SK-N-SH treated with all-trans-retinoic acid at 6 μM for 48 hours (cell line): ENCODE measurements at regions not wholly inside any gene's neighbourhood (a gene's known extent, or its start where the extent isn't known, plus 50 kb on each side); places are given as distances from the start of the nearest gene placed in this dataset.

Source experiments
- ATAC-seq: fragments of 200-7000 bp; cut with Tn5 transposase; 3 replicates; pipeline ENCODE4 v1.9.1; 2020; ENCODE audit warnings: mild to moderate bottlenecking, moderate library complexity
- ARNTL ChIP-seq: fragments of 450-650 bp; formaldehyde crosslinking; IDR thresholded peaks from 2 replicates; pipeline ENCODE4 v1.5.0; 2020; ENCODE audit warnings: low read depth, mild to moderate bottlenecking, moderate library complexity, borderline replicate concordance
- BACH2 ChIP-seq: fragments of 250-450 bp; sonication (Bioruptor Pico); IDR thresholded peaks from 2 replicates; pipeline ENCODE4 v1.9.0; 2021; ENCODE audit warnings: mild to moderate bottlenecking, borderline replicate concordance
- CSDC2 ChIP-seq: fragments of 250-450 bp; sonication (Bioruptor Pico); IDR thresholded peaks from 2 replicates; pipeline ENCODE4 v1.5.0; 2020; ENCODE audit warnings: mild to moderate bottlenecking, moderate library complexity
- ESRRG ChIP-seq: fragments of 250-450 bp; sonication (Bioruptor Pico); IDR thresholded peaks from 2 replicates; pipeline ENCODE4 v1.6.1; 2021; ENCODE audit warnings: mild to moderate bottlenecking
- GLIS3 ChIP-seq: fragments of 250-450 bp; sonication (Bioruptor Pico); IDR thresholded peaks from 2 replicates; pipeline ENCODE4 v1.5.0; 2020; ENCODE audit warnings: mild to moderate bottlenecking, moderate library complexity
- ISL1 ChIP-seq: fragments of 250-450 bp; sonication (Bioruptor Pico); IDR thresholded peaks from 2 replicates; pipeline ENCODE4 v2.1.2; 2022; ENCODE audit warnings: mild to moderate bottlenecking, moderate library complexity
- OSR1 ChIP-seq: fragments of 250-450 bp; sonication (Bioruptor Pico); IDR thresholded peaks from 2 replicates; pipeline ENCODE4 v1.8.0; 2022; ENCODE audit warnings: moderate library complexity, mild to moderate bottlenecking, inconsistent platforms
- PATZ1 ChIP-seq: fragments of 250-450 bp; sonication (Bioruptor Pico); IDR thresholded peaks from 2 replicates; pipeline ENCODE4 v1.8.0; 2020; ENCODE audit warnings: mild to moderate bottlenecking, moderate library complexity, borderline replicate concordance
- PPARA ChIP-seq: fragments of 250-450 bp; sonication (Bioruptor Pico); IDR thresholded peaks from 2 replicates; pipeline ENCODE4 v1.5.0; 2020; ENCODE audit warnings: mild to moderate bottlenecking, borderline replicate concordance
- RARB ChIP-seq: fragments of 250-450 bp; sonication (Bioruptor Pico); IDR thresholded peaks from 2 replicates; pipeline ENCODE4 v1.8.0; 2021; ENCODE audit warnings: mild to moderate bottlenecking, moderate library complexity
- SNAI2 ChIP-seq: fragments of 250-450 bp; sonication (Bioruptor Pico); IDR thresholded peaks from 2 replicates; pipeline ENCODE4 v1.5.0; 2020; ENCODE audit warnings: mild to moderate bottlenecking, moderate library complexity
- TCF4 ChIP-seq: fragments of 250-450 bp; sonication (Bioruptor Pico); IDR thresholded peaks from 2 replicates; pipeline ENCODE4 v1.8.0; 2021; ENCODE audit warnings: mild to moderate bottlenecking, moderate library complexity, borderline replicate concordance
- TOX ChIP-seq: fragments of 250-450 bp; sonication (Bioruptor Pico); IDR thresholded peaks from 2 replicates; pipeline ENCODE4 v1.8.0; 2021; ENCODE audit warnings: mild to moderate bottlenecking, moderate library complexity, borderline replicate concordance
- TSHZ2 ChIP-seq: fragments of 250-450 bp; sonication (Bioruptor Pico); IDR thresholded peaks from 2 replicates; pipeline ENCODE4 v1.5.0; 2020; ENCODE audit warnings: mild to moderate bottlenecking, moderate library complexity
- ZC3H10 ChIP-seq: fragments of 250-450 bp; sonication (Bioruptor Pico); IDR thresholded peaks from 2 replicates; pipeline ENCODE4 v1.5.1; 2021; ENCODE audit warnings: mild to moderate bottlenecking, moderate library complexity
- ZFP3 ChIP-seq: fragments of 250-450 bp; sonication (Bioruptor Pico); IDR thresholded peaks from 2 replicates; pipeline ENCODE4 v1.5.0; 2020; ENCODE audit warnings: mild to moderate bottlenecking, moderate library complexity
- ZFP30 ChIP-seq: fragments of 450-650 bp; formaldehyde crosslinking; IDR thresholded peaks from 2 replicates; pipeline ENCODE4 v1.5.0; 2022; ENCODE audit warnings: mild to moderate bottlenecking, moderate library complexity
- ZNF565 ChIP-seq: fragments of 450-650 bp; formaldehyde crosslinking; conservative IDR thresholded peaks from 2 replicates; pipeline ENCODE4 v1.5.0; 2020; ENCODE audit warnings: low read depth, mild to moderate bottlenecking, moderate library complexity
- ZNF70 ChIP-seq: fragments of 450-650 bp; formaldehyde crosslinking; IDR thresholded peaks from 2 replicates; pipeline ENCODE4 v1.5.0; 2020; ENCODE audit warnings: mild to moderate bottlenecking, moderate library complexity
- ZNF8 ChIP-seq: fragments of 450-650 bp; formaldehyde crosslinking; IDR thresholded peaks from 2 replicates; pipeline ENCODE4 v1.5.0; 2020; ENCODE audit warnings: mild to moderate bottlenecking, moderate library complexity
- TF ChIP-seq, protein P1 (sequence below): fragments of 250-450 bp; sonication (Bioruptor Pico); IDR thresholded peaks from 2 replicates; pipeline ENCODE4 v1.5.1; 2020; ENCODE audit warnings: low read depth, mild to moderate bottlenecking, moderate library complexity
- TF ChIP-seq, protein P2 (sequence below): fragments of 250-450 bp; sonication (Bioruptor Pico); IDR thresholded peaks from 2 replicates; pipeline ENCODE4 v1.5.1; 2021; ENCODE audit warnings: mild to moderate bottlenecking, moderate library complexity

DNA sequence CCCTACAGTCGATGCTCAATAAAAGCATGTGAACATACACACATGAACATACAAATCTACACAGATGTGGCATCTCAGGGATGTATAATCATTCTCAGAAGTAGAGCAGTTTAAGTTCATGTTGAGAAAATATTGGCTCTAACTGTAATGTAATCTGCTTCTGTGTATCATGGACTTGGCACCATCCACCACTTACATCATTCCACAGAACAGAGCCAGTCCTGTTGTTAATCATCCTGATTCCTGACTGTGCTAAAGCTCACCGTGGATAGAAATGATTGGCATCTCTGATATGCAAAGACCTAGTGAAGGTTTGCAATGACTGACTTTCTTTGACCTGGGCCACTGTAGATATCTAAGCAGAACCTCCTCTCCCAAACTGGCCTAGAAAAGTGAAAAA is 1141.3 kb downstream of the BCL11B start:
- TF ChIP-seq OSR1 (CRISPR knock-in tag), result no peak
- no peak for ATAC-seq

DNA sequence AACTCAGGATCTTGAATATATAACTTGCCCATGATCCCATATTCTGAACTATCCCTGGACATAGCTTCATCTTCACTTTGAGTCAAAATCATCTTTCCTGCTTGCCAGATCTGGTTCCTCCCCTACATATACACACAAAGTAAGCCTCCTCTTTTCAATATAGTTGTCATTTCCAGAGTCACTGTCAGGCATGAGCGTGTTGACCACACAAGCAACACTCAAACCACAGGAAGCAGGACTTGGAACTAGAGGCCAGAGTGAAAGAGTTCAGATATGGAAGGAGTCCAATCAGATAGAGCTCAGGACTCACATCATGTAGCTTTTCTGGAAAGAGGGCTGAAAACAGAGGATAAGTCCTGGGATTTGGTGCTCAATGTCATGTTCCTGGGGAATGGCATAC is 1140.6 kb downstream of the BCL11B start:
- TF ChIP-seq BACH2 (CRISPR knock-in tag), result no peak
- no peak for ATAC-seq

- TF ChIP-seq, protein P1, sequence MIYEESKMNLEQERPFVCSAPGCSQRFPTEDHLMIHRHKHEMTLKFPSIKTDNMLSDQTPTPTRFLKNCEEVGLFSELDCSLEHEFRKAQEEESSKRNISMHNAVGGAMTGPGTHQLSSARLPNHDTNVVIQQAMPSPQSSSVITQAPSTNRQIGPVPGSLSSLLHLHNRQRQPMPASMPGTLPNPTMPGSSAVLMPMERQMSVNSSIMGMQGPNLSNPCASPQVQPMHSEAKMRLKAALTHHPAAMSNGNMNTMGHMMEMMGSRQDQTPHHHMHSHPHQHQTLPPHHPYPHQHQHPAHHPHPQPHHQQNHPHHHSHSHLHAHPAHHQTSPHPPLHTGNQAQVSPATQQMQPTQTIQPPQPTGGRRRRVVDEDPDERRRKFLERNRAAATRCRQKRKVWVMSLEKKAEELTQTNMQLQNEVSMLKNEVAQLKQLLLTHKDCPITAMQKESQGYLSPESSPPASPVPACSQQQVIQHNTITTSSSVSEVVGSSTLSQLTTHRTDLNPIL (CRISPR knock-in tag), result no peak
- no peak for TF ChIP-seq ZFP3 (CRISPR knock-in tag)
- no peak for TF ChIP-seq PATZ1 (CRISPR knock-in tag)
- no peak for TF ChIP-seq ZC3H10 (CRISPR knock-in tag)
- no peak for TF ChIP-seq ZFP30 (CRISPR knock-in tag)
- TF ChIP-seq ZNF8 (CRISPR knock-in tag), result no peak
- TF ChIP-seq, protein P2, sequence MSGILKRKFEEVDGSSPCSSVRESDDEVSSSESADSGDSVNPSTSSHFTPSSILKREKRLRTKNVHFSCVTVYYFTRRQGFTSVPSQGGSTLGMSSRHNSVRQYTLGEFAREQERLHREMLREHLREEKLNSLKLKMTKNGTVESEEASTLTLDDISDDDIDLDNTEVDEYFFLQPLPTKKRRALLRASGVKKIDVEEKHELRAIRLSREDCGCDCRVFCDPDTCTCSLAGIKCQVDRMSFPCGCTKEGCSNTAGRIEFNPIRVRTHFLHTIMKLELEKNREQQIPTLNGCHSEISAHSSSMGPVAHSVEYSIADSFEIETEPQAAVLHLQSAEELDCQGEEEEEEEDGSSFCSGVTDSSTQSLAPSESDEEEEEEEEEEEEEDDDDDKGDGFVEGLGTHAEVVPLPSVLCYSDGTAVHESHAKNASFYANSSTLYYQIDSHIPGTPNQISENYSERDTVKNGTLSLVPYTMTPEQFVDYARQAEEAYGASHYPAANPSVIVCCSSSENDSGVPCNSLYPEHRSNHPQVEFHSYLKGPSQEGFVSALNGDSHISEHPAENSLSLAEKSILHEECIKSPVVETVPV (CRISPR knock-in tag), result no peak
- TF ChIP-seq ESRRG, result no peak
- TF ChIP-seq GLIS3 (CRISPR knock-in tag), result no peak
- no peak for TF ChIP-seq ISL1 (CRISPR knock-in tag)
- TF ChIP-seq TCF4, result no peak
- no peak for TF ChIP-seq BACH2 (CRISPR knock-in tag)
- TF ChIP-seq OSR1 (CRISPR knock-in tag), result no peak
- no peak for TF ChIP-seq PPARA (CRISPR knock-in tag)
- TF ChIP-seq ZNF70 (CRISPR knock-in tag), result no peak
- no peak for TF ChIP-seq ZNF565
- TF ChIP-seq TOX (CRISPR knock-in tag), result no peak
- TF ChIP-seq SNAI2 (CRISPR knock-in tag), result no peak
- no peak for TF ChIP-seq CSDC2 (CRISPR knock-in tag)
- no peak for ATAC-seq
Observed at GRCh38 chr14:98133806-98134205, 1138.2 kb downstream of the BCL11B start.

DNA sequence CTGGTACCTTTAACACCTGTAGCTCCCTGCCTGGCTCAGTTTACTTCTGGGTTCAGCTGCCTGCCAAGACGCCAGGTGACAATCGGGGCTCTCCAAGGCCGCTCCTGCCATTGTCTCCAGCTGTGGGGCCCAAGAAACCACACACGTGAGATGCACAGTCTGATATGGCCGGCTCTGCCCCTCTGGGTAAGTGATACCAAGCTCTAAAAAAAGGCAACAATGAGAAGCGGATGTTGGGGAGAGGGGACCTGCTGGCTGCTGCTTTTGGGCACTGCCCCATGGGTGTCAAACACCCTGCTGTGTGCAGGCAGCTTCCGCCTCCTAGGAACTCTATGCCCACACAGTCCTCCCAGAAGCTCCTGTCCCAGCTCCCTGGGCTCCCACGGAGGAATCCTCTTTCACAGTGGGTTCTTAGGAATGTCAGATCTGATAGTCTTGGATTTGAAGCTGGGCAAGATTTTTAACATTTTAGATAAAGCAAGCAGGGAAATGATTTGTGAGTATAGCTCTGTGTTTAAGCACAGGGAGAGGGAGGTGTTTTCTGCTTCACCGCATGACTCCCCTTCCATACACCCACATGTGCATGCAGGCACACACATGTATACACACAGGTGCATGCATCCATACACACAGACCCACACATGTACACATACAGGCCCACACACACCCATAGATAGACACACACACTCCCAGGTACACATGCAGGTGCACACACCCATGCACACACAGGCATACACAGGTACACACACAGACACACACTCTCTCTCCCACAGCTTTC is 1135.8 kb downstream of the BCL11B start:
- TF ChIP-seq OSR1 (CRISPR knock-in tag) (no peak), RARB (no peak), ZNF70 (CRISPR knock-in tag) (no peak), TSHZ2 (CRISPR knock-in tag) (no peak), ESRRG (no peak), GLIS3 (CRISPR knock-in tag) (no peak), TOX (CRISPR knock-in tag) (no peak), ZFP30 (CRISPR knock-in tag) (no peak), PPARA (CRISPR knock-in tag) (no peak), ISL1 (CRISPR knock-in tag) (no peak), ZFP3 (CRISPR knock-in tag) (no peak), BACH2 (CRISPR knock-in tag) (no peak), ARNTL (CRISPR knock-in tag) (no peak)
- TF ChIP-seq, protein P1 (CRISPR knock-in tag), result no peak
- no peak for ATAC-seq
